GM12872 (cell line): ENCODE measurements at regions not wholly inside any gene's neighbourhood (a gene's known extent, or its start where the extent isn't known, plus 50 kb on each side); places are given as distances from the start of the nearest gene placed in this dataset.

Source experiments
- CTCF ChIP-seq: IDR thresholded peaks from 3 replicates; pipeline ENCODE4 v1.5.1; 2011; ENCODE audit warnings: low read depth, mild to moderate bottlenecking, low read length, moderate library complexity; ENCODE audit not compliant: insufficient read depth

- no peak for TF ChIP-seq CTCF
Measured at GRCh38 chr2:146025519-146025918, 1505.6 kb upstream of the ZEB2 start.

GRCh38 chr2:146024212-146024743 is 1504.4 kb upstream of the ZEB2 start:
- no peak for TF ChIP-seq CTCF

- TF ChIP-seq CTCF: no peak
Measured at GRCh38 chr2:146004462-146004861, 1484.5 kb upstream of the ZEB2 start.

- no peak for TF ChIP-seq CTCF
Measured at GRCh38 chr2:146003337-146003736, 1483.4 kb upstream of the ZEB2 start.

- no peak for TF ChIP-seq CTCF
Measured at GRCh38 chr2:145994910-145995309, 1475.0 kb upstream of the ZEB2 start.

GRCh38 chr2:145992572-145992971 is 1472.7 kb upstream of the ZEB2 start:
- TF ChIP-seq CTCF: no peak

GRCh38 chr2:145987793-145988192 is 1467.9 kb upstream of the ZEB2 start:
- no peak for TF ChIP-seq CTCF
